ENCODE measurements at regions not wholly inside any gene's neighbourhood (a gene's known extent, or its start where the extent isn't known, plus 50 kb on each side); places are given as distances from the start of the nearest gene placed in this dataset.

GRCh38 chr13:90091611-90092010 lies 1255.9 kb upstream of the MIR17HG start:
- Histone ChIP-seq H2AK9ac (replicated peaks; ENCODE audit: low read depth, low read length, poor library complexity) (no peak overlapping the region), H4K91ac (ENCODE audit: insufficient read depth, low read depth, low read length) (no peak overlapping the region), H3K14ac (replicated peaks; ENCODE audit: low read depth, low read length) (no peak overlapping the region), H3K9me1 (ENCODE audit: insufficient read depth, low read length) (no peaks in the 10 kb centered on the region), H2BK5ac (ENCODE audit: low read depth, low read length, poor library complexity, severe bottlenecking) (no peak overlapping the region), H3K79me1 (ENCODE audit: low read depth in 1 of 2, low read length in 2 of 2) (no peaks in the 10 kb centered on the region), H3K9ac (ENCODE audit: low read depth, low read length) (no peak overlapping the region), H2AFZ (replicated peaks; ENCODE audit: low read length, poor library complexity) (no peak overlapping the region), H4K5ac (ENCODE audit: low read depth, low read length) (no peak overlapping the region), H2BK15ac (ENCODE audit: low read depth, low read length) (no peak overlapping the region), H2BK20ac (ENCODE audit: low read depth, low read length) (no peak overlapping the region), H4K20me1 (ENCODE audit: insufficient read depth, low read length) (no peaks in the 10 kb centered on the region), H3K4me1 (ENCODE audit: control insufficient read depth, insufficient read depth, low read length) (no peaks in the 10 kb centered on the region), H3K4ac (ENCODE audit: low read depth, low read length) (no peak overlapping the region), H2BK120ac (ENCODE audit: low read depth, low read length) (no peak overlapping the region), H3K56ac (ENCODE audit: extremely low read depth, insufficient read depth, low read length) (no peak overlapping the region), H3K36me3 (ENCODE audit: control insufficient read depth, insufficient read depth, low read length) (no peaks in the 10 kb centered on the region), H3K23ac (ENCODE audit: low read depth, low read length) (no peak overlapping the region), H3K27me3 (ENCODE audit: control insufficient read depth, insufficient read depth, low read length) (no peaks in the 10 kb centered on the region), H3K27ac (ENCODE audit: insufficient read depth, low read length) (no peak overlapping the region), H3K9me3 (ENCODE audit: control insufficient read depth, insufficient read depth, low read length) (no peaks in the 10 kb centered on the region), H3K4me2 (ENCODE audit: low read depth, low read length) (no peak overlapping the region), H2AK5ac (ENCODE audit: low read depth, low read length) (no peak overlapping the region), H4K8ac (ENCODE audit: low read depth in 2 of 2, low read length in 2 of 2) (no peak overlapping the region), H3K4me3 (ENCODE audit: insufficient read depth, low read depth, low read length) (no peak overlapping the region), H3K18ac (ENCODE audit: low read depth, low read length) (no peak overlapping the region)
- no peak for TF ChIP-seq NFE2L2 (IDR thresholded peaks at IDR 0.05; ENCODE audit: low read depth, low read length)
- TF ChIP-seq, protein P1, sequence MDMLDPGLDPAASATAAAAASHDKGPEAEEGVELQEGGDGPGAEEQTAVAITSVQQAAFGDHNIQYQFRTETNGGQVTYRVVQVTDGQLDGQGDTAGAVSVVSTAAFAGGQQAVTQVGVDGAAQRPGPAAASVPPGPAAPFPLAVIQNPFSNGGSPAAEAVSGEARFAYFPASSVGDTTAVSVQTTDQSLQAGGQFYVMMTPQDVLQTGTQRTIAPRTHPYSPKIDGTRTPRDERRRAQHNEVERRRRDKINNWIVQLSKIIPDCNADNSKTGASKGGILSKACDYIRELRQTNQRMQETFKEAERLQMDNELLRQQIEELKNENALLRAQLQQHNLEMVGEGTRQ (IDR thresholded peaks at IDR 0.05; ENCODE audit: low read depth, low read length): no peak
- TF ChIP-seq MAFK (IDR thresholded peaks at IDR 0.05; ENCODE audit: low read depth, low read length): no peak
- no peak for TF ChIP-seq MAZ (IDR thresholded peaks at IDR 0.05; ENCODE audit: borderline replicate concordance, low read depth, low read length)
- no peak for TF ChIP-seq POLR2A (IDR thresholded peaks at IDR 0.05; ENCODE audit: low read depth, low read length)
- TF ChIP-seq, protein P2, sequence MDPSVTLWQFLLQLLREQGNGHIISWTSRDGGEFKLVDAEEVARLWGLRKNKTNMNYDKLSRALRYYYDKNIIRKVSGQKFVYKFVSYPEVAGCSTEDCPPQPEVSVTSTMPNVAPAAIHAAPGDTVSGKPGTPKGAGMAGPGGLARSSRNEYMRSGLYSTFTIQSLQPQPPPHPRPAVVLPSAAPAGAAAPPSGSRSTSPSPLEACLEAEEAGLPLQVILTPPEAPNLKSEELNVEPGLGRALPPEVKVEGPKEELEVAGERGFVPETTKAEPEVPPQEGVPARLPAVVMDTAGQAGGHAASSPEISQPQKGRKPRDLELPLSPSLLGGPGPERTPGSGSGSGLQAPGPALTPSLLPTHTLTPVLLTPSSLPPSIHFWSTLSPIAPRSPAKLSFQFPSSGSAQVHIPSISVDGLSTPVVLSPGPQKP (IDR thresholded peaks at IDR 0.05; ENCODE audit: borderline replicate concordance, low read depth, low read length): no peak
- WGBS, 2 experiments (ENCODE audit: extremely low coverage in 2 of 2, insufficient read length in 1 of 2): no CpG with 5 or more reads among the region's 4 CpGs
- BruUV-seq (replicated peaks): no TSS peak
- dilution Hi-C loops (cut with HindIII; ENCODE audit: low sequenced_read_pairs, unreplicated experiment): no loop called here
- DNase-seq: no peak
- POLR2A ChIA-PET (ENCODE audit: unreplicated experiment): no interaction called here
- no peak for ATAC-seq (ENCODE audit: low read depth)
- intact Hi-C loops (cut with micrococcal nuclease): no loop called here
- CTCF ChIA-PET: no interaction called here
- in situ Hi-C loops (cut with MboI; ENCODE audit: low sequenced_read_pairs): no loop called here

Measured in IMR-90 (cell line).